ENCODE measurements at regions not wholly inside any gene's neighbourhood (a gene's known extent, or its start where the extent isn't known, plus 50 kb on each side); places are given as distances from the start of the nearest gene placed in this dataset.

- Histone ChIP-seq H3K9me3 (ENCODE audit: control insufficient read depth in 4 of 4, insufficient read depth in 3 of 4, low read length in 3 of 4) (peaks cover 0 to 5% (median 0%) of the 10 kb centered on the region in 4 donors), H3K27ac (ENCODE audit: low read depth in 1 of 2, low read length in 1 of 2) (no peak overlapping the region), H3K4me3 (no peak overlapping the region), H3K4me1 (ENCODE audit: control insufficient read depth in 5 of 5, insufficient read depth in 5 of 5, low read length in 5 of 5) (peaks cover 0 to 12% (median 4%) of the 10 kb centered on the region in 5 donors), H3K36me3 (ENCODE audit: control insufficient read depth in 4 of 4, insufficient read depth in 4 of 4, low read length in 4 of 4) (no peaks in the 10 kb centered on the region), H3K9ac (ENCODE audit: insufficient read depth in 1 of 2, low read length in 2 of 2) (no peak overlapping the region), H3K27me3 (ENCODE audit: control insufficient read depth in 3 of 3, insufficient read depth in 3 of 3, low read length in 2 of 3) (peaks cover 8 to 93% (median 81%) of the 10 kb centered on the region in 3 donors)
- DNase-seq (no peak), ATAC-seq (ENCODE audit: insufficient read depth, low FRiP score) (no peak)
- WGBS, 2 donors, result 7 to 8% methylated on average over 12 of the region's 12 CpGs
- TF ChIP-seq, protein P1, sequence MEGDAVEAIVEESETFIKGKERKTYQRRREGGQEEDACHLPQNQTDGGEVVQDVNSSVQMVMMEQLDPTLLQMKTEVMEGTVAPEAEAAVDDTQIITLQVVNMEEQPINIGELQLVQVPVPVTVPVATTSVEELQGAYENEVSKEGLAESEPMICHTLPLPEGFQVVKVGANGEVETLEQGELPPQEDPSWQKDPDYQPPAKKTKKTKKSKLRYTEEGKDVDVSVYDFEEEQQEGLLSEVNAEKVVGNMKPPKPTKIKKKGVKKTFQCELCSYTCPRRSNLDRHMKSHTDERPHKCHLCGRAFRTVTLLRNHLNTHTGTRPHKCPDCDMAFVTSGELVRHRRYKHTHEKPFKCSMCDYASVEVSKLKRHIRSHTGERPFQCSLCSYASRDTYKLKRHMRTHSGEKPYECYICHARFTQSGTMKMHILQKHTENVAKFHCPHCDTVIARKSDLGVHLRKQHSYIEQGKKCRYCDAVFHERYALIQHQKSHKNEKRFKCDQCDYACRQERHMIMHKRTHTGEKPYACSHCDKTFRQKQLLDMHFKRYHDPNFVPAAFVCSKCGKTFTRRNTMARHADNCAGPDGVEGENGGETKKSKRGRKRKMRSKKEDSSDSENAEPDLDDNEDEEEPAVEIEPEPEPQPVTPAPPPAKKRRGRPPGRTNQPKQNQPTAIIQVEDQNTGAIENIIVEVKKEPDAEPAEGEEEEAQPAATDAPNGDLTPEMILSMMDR (IDR thresholded peaks at IDR 0.05; ENCODE audit: control extremely low read depth, extremely low read depth), result no peak
These were observed 67.2 kb upstream of the POLG start for GRCh38 chr15:89401631-89402517.

DNA sequence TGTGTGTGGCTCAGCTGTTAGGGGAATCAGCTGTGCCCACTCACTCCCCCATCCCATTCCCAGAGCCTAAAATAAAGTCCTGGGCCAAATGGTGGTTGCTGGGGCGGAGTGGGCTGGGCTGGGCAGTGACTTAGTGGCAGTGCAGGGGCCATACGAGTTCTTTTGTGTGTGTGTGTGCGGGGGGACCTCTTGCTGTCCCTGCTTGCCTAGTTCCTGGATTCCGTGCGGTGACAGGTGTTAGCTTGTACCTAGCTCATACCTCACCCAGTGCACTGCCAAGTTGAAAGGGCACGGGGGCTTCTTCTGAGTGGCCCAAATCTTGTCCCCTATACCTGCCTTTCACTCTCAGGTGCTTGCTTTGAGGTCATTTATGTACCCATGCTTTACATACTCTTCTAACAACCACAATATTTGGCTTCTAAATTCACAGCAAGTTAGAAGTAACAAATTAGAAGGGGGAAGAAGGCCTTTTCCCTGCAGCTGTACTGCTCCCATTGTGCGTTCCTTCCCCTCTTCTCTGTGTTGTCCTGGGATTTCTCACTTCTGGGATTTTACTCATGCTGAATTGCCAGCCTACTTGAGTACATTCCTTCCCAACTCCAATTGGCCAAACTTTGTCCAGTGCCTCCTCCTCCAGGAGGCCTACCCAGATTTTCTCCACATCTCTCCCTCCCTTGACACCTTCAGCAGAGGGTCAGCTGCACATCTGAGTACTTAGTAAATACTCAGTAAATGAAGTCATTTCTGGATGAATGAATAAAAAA, 66.3 kb upstream of the POLG start:
- H3K27ac ChIP-seq (ENCODE audit: low read depth in 1 of 2, low read length in 1 of 2), result no peak overlapping the region
- no peak overlapping the region for H3K9ac ChIP-seq (ENCODE audit: insufficient read depth in 1 of 2, low read length in 2 of 2)
- 33 to 38% methylated on average over 7 of the region's 7 CpGs for WGBS, 2 donors
- peaks cover 8 to 84% (median 73%) of the 10 kb centered on the region in 3 donors for H3K27me3 ChIP-seq (ENCODE audit: control insufficient read depth in 3 of 3, insufficient read depth in 3 of 3, low read length in 2 of 3)
- no peaks in the 10 kb centered on the region for H3K36me3 ChIP-seq (ENCODE audit: control insufficient read depth in 4 of 4, insufficient read depth in 4 of 4, low read length in 4 of 4)
- no peak overlapping the region for H3K4me3 ChIP-seq
- TF ChIP-seq, protein P1 (IDR thresholded peaks at IDR 0.05; ENCODE audit: control extremely low read depth, extremely low read depth), result no peak
- ATAC-seq (ENCODE audit: insufficient read depth, low FRiP score) (no peak), DNase-seq (no peak)
- H3K9me3 ChIP-seq (ENCODE audit: control insufficient read depth in 4 of 4, insufficient read depth in 3 of 4, low read length in 3 of 4), result peaks cover 0 to 5% (median 0%) of the 10 kb centered on the region in 4 donors
- H3K4me1 ChIP-seq (ENCODE audit: control insufficient read depth in 5 of 5, insufficient read depth in 5 of 5, low read length in 5 of 5), result peaks cover 0 to 8% (median 0%) of the 10 kb centered on the region in 5 donors

DNA sequence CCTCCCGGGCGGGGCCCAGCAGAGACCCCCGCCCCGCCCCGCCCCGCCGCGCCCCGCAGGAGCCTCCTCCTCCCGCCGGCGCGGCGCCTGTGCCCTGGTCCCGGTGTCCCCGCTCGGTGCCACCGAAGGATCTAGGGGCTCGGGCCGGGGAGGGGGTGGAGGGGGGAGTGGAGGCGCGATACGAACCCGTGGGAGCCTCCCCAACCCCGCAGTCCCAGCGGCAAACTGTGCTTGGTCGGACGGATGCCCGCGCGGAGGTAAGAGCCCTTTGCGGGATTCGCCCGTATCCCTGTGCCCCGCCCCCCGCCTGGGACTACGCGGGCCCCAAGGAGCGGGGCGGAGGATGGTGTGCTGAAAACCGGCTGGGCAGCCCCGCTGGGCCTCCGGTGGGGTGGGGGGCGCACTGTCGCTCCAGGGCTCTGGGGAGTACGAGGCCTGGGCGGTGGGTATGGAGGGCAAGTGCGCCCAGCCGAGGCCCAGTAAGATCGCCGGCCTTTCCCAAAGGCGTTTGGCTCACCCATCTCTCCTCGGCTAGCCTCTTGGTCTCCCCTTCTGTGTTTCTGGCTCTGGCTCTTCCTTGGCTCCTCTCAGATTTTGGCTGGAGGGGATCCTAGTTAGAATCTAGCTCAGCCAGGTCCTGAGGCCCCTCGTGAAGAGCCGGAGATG, 65.6 kb upstream of the POLG start:
- Histone ChIP-seq H3K27ac (ENCODE audit: low read depth in 1 of 2, low read length in 1 of 2) (no peak overlapping the region), H3K9me3 (ENCODE audit: control insufficient read depth in 4 of 4, insufficient read depth in 3 of 4, low read length in 3 of 4) (peaks cover 0 to 5% (median 0%) of the 10 kb centered on the region in 4 donors), H3K36me3 (ENCODE audit: control insufficient read depth in 4 of 4, insufficient read depth in 4 of 4, low read length in 4 of 4) (no peaks in the 10 kb centered on the region), H3K4me3 (no peak overlapping the region), H3K9ac (ENCODE audit: insufficient read depth in 1 of 2, low read length in 2 of 2) (no peak overlapping the region), H3K27me3 (ENCODE audit: control insufficient read depth in 3 of 3, insufficient read depth in 3 of 3, low read length in 2 of 3) (peaks cover 8 to 77% (median 66%) of the 10 kb centered on the region in 3 donors), H3K4me1 (ENCODE audit: control insufficient read depth in 5 of 5, insufficient read depth in 5 of 5, low read length in 5 of 5) (peaks cover 0 to 7% (median 0%) of the 10 kb centered on the region in 5 donors)
- 5% methylated on average over 39 to 55 of the region's 55 CpGs for WGBS, 2 donors
- ATAC-seq (ENCODE audit: insufficient read depth, low FRiP score) (no peak), DNase-seq (no peak)
- TF ChIP-seq, protein P1 (IDR thresholded peaks at IDR 0.05; ENCODE audit: control extremely low read depth, extremely low read depth), result no peak

Data from lung (tissue), 11 donors.